Endodermal cell (in vitro differentiated cells): ENCODE measurements at regions not wholly inside any gene's neighbourhood (a gene's known extent, or its start where the extent isn't known, plus 50 kb on each side); places are given as distances from the start of the nearest gene placed in this dataset.

Experiments
- DNase-seq: peaks from one replicate; pipeline ENCODE4 v3.0.0-alpha.2; 2017
- H3K27ac ChIP-seq: 2 replicates; pipeline ENCODE4 v1.5.1; 2013; ENCODE audit warnings: mild to moderate bottlenecking, low read depth, low read length, moderate library complexity
- H3K27me3 ChIP-seq: 2 replicates; pipeline ENCODE4 v1.6.1; 2013; ENCODE audit warnings: mild to moderate bottlenecking, low read length, moderate library complexity; ENCODE audit not compliant: insufficient read depth, control insufficient read depth, poor library complexity, severe bottlenecking
- H3K36me3 ChIP-seq: 2 replicates; pipeline ENCODE4 v1.7.0; 2013; ENCODE audit warnings: mild to moderate bottlenecking, low read length, moderate library complexity; ENCODE audit not compliant: control insufficient read depth, insufficient read depth
- H3K4me1 ChIP-seq: one replicate; pipeline ENCODE4 v1.7.0; 2013; ENCODE audit warnings: low read length; ENCODE audit not compliant: control insufficient read depth, insufficient read depth
- H3K4me3 ChIP-seq: 2 replicates; pipeline ENCODE4 v1.5.1; 2013; ENCODE audit warnings: mild to moderate bottlenecking, low read length, moderate library complexity
- H3K9ac ChIP-seq: 2 replicates; pipeline ENCODE4 v1.6.1; 2013; ENCODE audit warnings: mild to moderate bottlenecking, low read length, moderate library complexity; ENCODE audit not compliant: poor library complexity, severe bottlenecking; ENCODE audit errors: extremely low read depth
- H3K9me3 ChIP-seq: 2 replicates; pipeline ENCODE4 v1.6.1; 2013; ENCODE audit warnings: mild to moderate bottlenecking, low read length, moderate library complexity; ENCODE audit not compliant: control insufficient read depth
- H3K27ac Mint-ChIP-seq: 2 replicates; pipeline ENCODE4 v1.8.0; 2020; ENCODE audit warnings: mixed read lengths
- H3K27me3 Mint-ChIP-seq: 2 replicates; pipeline ENCODE4 v1.8.0; 2021; ENCODE audit warnings: mild to moderate bottlenecking, mixed read lengths; ENCODE audit not compliant: insufficient read depth
- H3K36me3 Mint-ChIP-seq: 2 replicates; pipeline ENCODE4 v1.8.0; 2020; ENCODE audit warnings: low read depth, mixed read lengths
- H3K4me1 Mint-ChIP-seq: 2 replicates; pipeline ENCODE4 v1.8.0; 2020; ENCODE audit warnings: mixed read lengths
- H3K4me3 Mint-ChIP-seq: 2 replicates; pipeline ENCODE4 v1.8.0; 2020; ENCODE audit warnings: mild to moderate bottlenecking, moderate library complexity, mixed read lengths
- H3K9me3 Mint-ChIP-seq: 2 replicates; pipeline ENCODE4 v1.8.0; 2020; ENCODE audit warnings: mild to moderate bottlenecking, mixed read lengths
- WGBS, 2 experiments: methylation state at CpG; one replicate each; pipeline versions ENCODE4 v1.1.5 to v1.1.7; 2013; ENCODE audit warnings: missing lambda C conversion rate in 2 of 2, mixed read lengths in 1 of 2; ENCODE audit not compliant: insufficient coverage in 1 of 2, insufficient read length in 1 of 2; 5-methylcytosine and 5-hydroxymethylcytosine counted together
- TF ChIP-seq, protein P1 (sequence below): fragments of 200-600 bp; sonication (generic); conservative IDR thresholded peaks from 2 replicates; pipeline ENCODE4 v1.5.0; 2021; ENCODE audit warnings: antibody characterized with exemption, mild to moderate bottlenecking

DNA sequence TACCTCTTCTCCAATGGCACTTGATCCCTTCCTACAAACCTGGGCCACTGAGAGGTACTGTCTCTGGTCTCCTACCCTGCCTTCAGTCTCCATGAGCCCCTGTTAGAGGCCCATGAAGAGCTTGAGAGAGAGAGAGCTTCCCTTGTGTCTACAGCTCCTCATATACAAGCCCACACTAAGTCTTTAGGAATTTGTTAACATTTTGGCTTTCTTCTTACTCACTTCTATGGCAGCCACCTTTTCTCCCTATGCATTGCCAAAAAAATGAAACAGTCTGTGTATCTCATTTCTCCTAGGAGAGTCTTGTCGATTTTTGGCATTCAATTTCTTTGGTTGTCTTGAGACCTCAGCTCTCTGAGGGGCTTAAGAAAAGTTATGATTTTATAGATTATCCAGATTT is 90.9 kb upstream of the LNX1 start:
- Mint-ChIP-seq H3K36me3 (no peaks in the 10 kb centered on the region), H3K27ac (no peak overlapping the region), H3K27me3 (peaks cover 20% of the 10 kb centered on the region), H3K4me1 (no peaks in the 10 kb centered on the region), H3K4me3 (no peak overlapping the region), H3K9me3 (no peaks in the 10 kb centered on the region)
- Histone ChIP-seq H3K36me3 (no peaks in the 10 kb centered on the region), H3K9me3 (peaks cover 10% of the 10 kb centered on the region), H3K27ac (no peak overlapping the region), H3K4me3 (no peak overlapping the region), H3K27me3 (no peaks in the 10 kb centered on the region), H3K4me1 (no peaks in the 10 kb centered on the region), H3K9ac (no peak overlapping the region)
- DNase-seq: no peak
- TF ChIP-seq, protein P1, sequence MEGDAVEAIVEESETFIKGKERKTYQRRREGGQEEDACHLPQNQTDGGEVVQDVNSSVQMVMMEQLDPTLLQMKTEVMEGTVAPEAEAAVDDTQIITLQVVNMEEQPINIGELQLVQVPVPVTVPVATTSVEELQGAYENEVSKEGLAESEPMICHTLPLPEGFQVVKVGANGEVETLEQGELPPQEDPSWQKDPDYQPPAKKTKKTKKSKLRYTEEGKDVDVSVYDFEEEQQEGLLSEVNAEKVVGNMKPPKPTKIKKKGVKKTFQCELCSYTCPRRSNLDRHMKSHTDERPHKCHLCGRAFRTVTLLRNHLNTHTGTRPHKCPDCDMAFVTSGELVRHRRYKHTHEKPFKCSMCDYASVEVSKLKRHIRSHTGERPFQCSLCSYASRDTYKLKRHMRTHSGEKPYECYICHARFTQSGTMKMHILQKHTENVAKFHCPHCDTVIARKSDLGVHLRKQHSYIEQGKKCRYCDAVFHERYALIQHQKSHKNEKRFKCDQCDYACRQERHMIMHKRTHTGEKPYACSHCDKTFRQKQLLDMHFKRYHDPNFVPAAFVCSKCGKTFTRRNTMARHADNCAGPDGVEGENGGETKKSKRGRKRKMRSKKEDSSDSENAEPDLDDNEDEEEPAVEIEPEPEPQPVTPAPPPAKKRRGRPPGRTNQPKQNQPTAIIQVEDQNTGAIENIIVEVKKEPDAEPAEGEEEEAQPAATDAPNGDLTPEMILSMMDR: no peak
- WGBS, 2 experiments: 82% methylated on average over 1 of the region's 1 CpG; no CpG with 5 or more reads in 1 of the 2 experiments

DNA sequence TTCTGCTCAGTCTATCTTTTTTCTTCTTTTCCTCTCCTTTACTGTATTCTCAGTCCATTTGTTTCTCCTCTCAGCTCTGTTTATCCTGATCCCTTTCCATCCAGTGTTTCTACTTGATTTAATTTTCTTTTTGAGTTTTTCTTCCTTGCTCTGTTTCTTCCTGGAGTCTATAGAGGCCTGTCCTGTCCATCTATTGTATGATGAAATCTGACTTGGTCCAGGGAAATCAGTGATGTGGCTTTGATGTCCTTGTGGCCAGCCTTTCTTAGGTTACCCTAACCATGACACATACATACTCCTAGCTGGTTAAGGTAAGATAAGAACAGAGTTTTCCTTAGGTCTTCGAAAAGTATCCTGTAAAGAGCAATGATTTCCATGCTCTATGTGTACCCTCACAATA is 89.3 kb upstream of the LNX1 start:
- Histone ChIP-seq H3K27me3 (no peaks in the 10 kb centered on the region), H3K9me3 (peaks cover 10% of the 10 kb centered on the region), H3K27ac (no peak overlapping the region), H3K4me3 (no peak overlapping the region), H3K4me1 (no peaks in the 10 kb centered on the region), H3K36me3 (no peaks in the 10 kb centered on the region), H3K9ac (no peak overlapping the region)
- H3K27me3 Mint-ChIP-seq: peaks cover 24% of the 10 kb centered on the region
- DNase-seq: no peak
- 91% methylated on average over 1 of the region's 1 CpG; no CpG with 5 or more reads in 1 of the 2 experiments for WGBS, 2 experiments
- H3K4me3 Mint-ChIP-seq: no peak overlapping the region
- H3K36me3 Mint-ChIP-seq: no peaks in the 10 kb centered on the region
- no peaks in the 10 kb centered on the region for H3K9me3 Mint-ChIP-seq
- no peak overlapping the region for H3K27ac Mint-ChIP-seq
- TF ChIP-seq, protein P1: no peak
- H3K4me1 Mint-ChIP-seq: no peaks in the 10 kb centered on the region

DNA sequence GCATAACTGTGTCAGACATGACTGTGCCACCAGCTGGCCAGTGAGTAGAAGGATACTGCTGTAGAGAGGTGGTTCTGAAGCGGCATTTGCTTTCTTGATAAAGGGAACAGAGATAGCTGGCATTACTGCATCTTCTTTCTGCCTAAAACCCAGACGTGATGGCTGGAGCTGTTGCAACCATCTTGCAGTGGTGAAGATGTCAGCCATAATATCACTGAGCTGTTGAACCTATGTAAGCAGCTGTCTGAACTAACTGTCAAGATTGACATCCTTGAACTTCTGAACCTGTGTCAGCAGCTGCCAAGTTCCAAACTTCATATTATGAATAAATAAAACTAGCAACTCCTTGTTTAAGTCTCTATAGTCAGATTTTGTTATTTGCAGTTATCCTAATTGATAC is 88.9 kb upstream of the LNX1 start:
- H3K9ac ChIP-seq: no peak overlapping the region
- no peaks in the 10 kb centered on the region for H3K27me3 ChIP-seq
- WGBS, 2 experiments: 92 to 94% methylated on average over 2 of the region's 2 CpGs
- Mint-ChIP-seq H3K27me3 (peaks cover 24% of the 10 kb centered on the region), H3K27ac (no peak overlapping the region), H3K4me3 (no peak overlapping the region), H3K36me3 (no peaks in the 10 kb centered on the region), H3K4me1 (no peaks in the 10 kb centered on the region), H3K9me3 (no peaks in the 10 kb centered on the region)
- DNase-seq: no peak
- TF ChIP-seq, protein P1: no peak
- H3K4me3 ChIP-seq: no peak overlapping the region
- H3K9me3 ChIP-seq: peaks cover 10% of the 10 kb centered on the region
- H3K27ac ChIP-seq: no peak overlapping the region
- no peaks in the 10 kb centered on the region for H3K36me3 ChIP-seq
- H3K4me1 ChIP-seq: no peaks in the 10 kb centered on the region
